A673 (cell line): ENCODE measurements at regions not wholly inside any gene's neighbourhood (a gene's known extent, or its start where the extent isn't known, plus 50 kb on each side); places are given as distances from the start of the nearest gene placed in this dataset.

Experiments
- BruUV-seq: library from RNA; stranded (reverse); fragments of 400-500 nt; replicated peaks from 2 replicates; lab custom pipeline; 2021; lab: Mats Ljungman, UMichigan
- CTCF ChIA-PET: fragments of 300-600 bp; sonication (Branson Sonifier 250); formaldehyde crosslinking; loops from one replicate; lab custom pipeline; 2022; ENCODE audit warnings: antibody characterized with exemption; lab: Charles Lee
- POLR2A ChIA-PET: fragments of 300-600 bp; sonication (Branson Sonifier 250); formaldehyde crosslinking; loops from one replicate; lab custom pipeline; 2022; ENCODE audit warnings: antibody characterized with exemption; ENCODE audit not compliant: low non-redundant PET; lab: Charles Lee
- DNase-seq: peaks from one replicate; pipeline ENCODE4 v3.0.0-alpha.2; 2015; ENCODE audit warnings: low spot score
- H3K27ac ChIP-seq: fragments of 200-600 bp; sonication (generic); 2 replicates; pipeline ENCODE4 v1.5.1; 2016; ENCODE audit warnings: mixed run types, low read depth, mild to moderate bottlenecking, mixed read lengths, antibody characterized with exemption, low read length; ENCODE audit not compliant: poor library complexity, severe bottlenecking
- H3K27me3 ChIP-seq: fragments of 200-600 bp; sonication (generic); replicated peaks from 2 replicates; pipeline ENCODE4 v1.6.1; 2017; ENCODE audit warnings: mixed run types, low read depth, mild to moderate bottlenecking, mixed read lengths, antibody characterized with exemption, low read length; ENCODE audit not compliant: insufficient read depth, poor library complexity
- H3K36me3 ChIP-seq: fragments of 200-600 bp; sonication (generic); 2 replicates; pipeline ENCODE4 v1.6.1; 2016; ENCODE audit warnings: mixed run types, mild to moderate bottlenecking, mixed read lengths, antibody characterized with exemption, low read length; ENCODE audit not compliant: insufficient read depth, poor library complexity, severe bottlenecking
- H3K4me1 ChIP-seq: fragments of 200-600 bp; sonication (generic); 2 replicates; pipeline ENCODE4 v1.6.1; 2017; ENCODE audit warnings: mixed run types, mild to moderate bottlenecking, mixed read lengths, antibody characterized with exemption, low read length; ENCODE audit not compliant: insufficient read depth, poor library complexity, severe bottlenecking
- H3K4me3 ChIP-seq: fragments of 200-600 bp; sonication (generic); 2 replicates; pipeline ENCODE4 v1.5.1; 2016; ENCODE audit warnings: low read depth, mixed run types, mild to moderate bottlenecking, mixed read lengths, low read length; ENCODE audit not compliant: poor library complexity, severe bottlenecking
- H3K9me3 ChIP-seq: fragments of 200-600 bp; sonication (generic); 2 replicates; pipeline ENCODE4 v1.6.1; 2016; ENCODE audit warnings: mixed run types, low read depth, mild to moderate bottlenecking, mixed read lengths, antibody characterized with exemption, low read length; ENCODE audit not compliant: poor library complexity, severe bottlenecking
- EZH2 ChIP-seq: fragments of 200-600 bp; sonication (generic); IDR thresholded peaks from 2 replicates; pipeline ENCODE4 v1.6.1; 2017; ENCODE audit warnings: borderline replicate concordance, low read depth, mild to moderate bottlenecking, mixed read lengths, antibody characterized with exemption, low read length; ENCODE audit not compliant: poor library complexity, severe bottlenecking
- intact Hi-C: fragments of 100-400 bp; cut with micrococcal nuclease; formaldehyde crosslinking; loops from one replicate; pipeline ENCODE4 v1.10.0; 2022; ENCODE audit not compliant: unreplicated experiment
- TF ChIP-seq, protein P1 (sequence below): fragments of 300-800, 200-600 bp; sonication (generic); conservative IDR thresholded peaks from 2 replicates; pipeline ENCODE4 v1.5.1; 2017; ENCODE audit warnings: low read depth, mild to moderate bottlenecking, antibody characterized with exemption, low read length, moderate library complexity, mixed read lengths

- H3K27ac ChIP-seq = no peak overlapping the region
- no peaks in the 10 kb centered on the region for H3K36me3 ChIP-seq
- H3K4me3 ChIP-seq = no peak overlapping the region
- no peaks in the 10 kb centered on the region for H3K27me3 ChIP-seq
- POLR2A ChIA-PET = no interaction called here
- CTCF ChIA-PET = no interaction called here
- H3K4me1 ChIP-seq = no peaks in the 10 kb centered on the region
- TF ChIP-seq, protein P1, sequence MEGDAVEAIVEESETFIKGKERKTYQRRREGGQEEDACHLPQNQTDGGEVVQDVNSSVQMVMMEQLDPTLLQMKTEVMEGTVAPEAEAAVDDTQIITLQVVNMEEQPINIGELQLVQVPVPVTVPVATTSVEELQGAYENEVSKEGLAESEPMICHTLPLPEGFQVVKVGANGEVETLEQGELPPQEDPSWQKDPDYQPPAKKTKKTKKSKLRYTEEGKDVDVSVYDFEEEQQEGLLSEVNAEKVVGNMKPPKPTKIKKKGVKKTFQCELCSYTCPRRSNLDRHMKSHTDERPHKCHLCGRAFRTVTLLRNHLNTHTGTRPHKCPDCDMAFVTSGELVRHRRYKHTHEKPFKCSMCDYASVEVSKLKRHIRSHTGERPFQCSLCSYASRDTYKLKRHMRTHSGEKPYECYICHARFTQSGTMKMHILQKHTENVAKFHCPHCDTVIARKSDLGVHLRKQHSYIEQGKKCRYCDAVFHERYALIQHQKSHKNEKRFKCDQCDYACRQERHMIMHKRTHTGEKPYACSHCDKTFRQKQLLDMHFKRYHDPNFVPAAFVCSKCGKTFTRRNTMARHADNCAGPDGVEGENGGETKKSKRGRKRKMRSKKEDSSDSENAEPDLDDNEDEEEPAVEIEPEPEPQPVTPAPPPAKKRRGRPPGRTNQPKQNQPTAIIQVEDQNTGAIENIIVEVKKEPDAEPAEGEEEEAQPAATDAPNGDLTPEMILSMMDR = no peak
- TF ChIP-seq EZH2 = no peak
- no peak for DNase-seq
- intact Hi-C loops = no loop called here
- H3K9me3 ChIP-seq = peaks cover 2% of the 10 kb centered on the region
- no TSS peak for BruUV-seq
Observed at GRCh38 chr21:23541571-23541970, 2065.7 kb downstream of the MRPL39 start.

DNA sequence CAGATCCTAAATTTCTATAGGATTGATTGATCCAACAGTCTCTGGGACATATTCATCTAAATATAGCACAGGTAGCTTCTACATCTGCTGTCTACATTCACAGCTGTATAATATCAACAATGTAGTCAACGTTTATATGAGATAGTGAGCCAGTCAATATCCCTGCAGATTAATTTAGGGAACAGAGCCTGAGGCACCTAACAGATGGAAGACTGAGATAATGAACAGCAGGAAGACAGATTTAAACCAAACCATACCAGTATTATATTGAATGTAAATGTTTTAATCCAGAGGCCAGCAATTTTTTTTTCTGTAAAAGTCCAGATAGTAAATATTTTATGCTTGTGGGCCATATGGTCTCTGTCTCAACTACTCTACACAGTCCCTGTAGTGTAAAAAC is 2072.4 kb downstream of the MRPL39 start:
- POLR2A ChIA-PET = no interaction called here

GRCh38 chr21:23531444-23531843 is 2075.8 kb downstream of the MRPL39 start:
- Histone ChIP-seq H3K4me3 (no peak overlapping the region), H3K4me1 (no peaks in the 10 kb centered on the region), H3K36me3 (no peaks in the 10 kb centered on the region), H3K9me3 (peaks cover 5% of the 10 kb centered on the region), H3K27me3 (no peaks in the 10 kb centered on the region), H3K27ac (no peak overlapping the region)
- intact Hi-C loops = no loop called here
- no peak for DNase-seq
- ChIA-PET CTCF (no interaction called here), POLR2A (no interaction called here)
- TF ChIP-seq EZH2 = no peak
- TF ChIP-seq, protein P1 = no peak
- BruUV-seq = no TSS peak

More for the DNA sequence above, 2072.4 kb downstream of the MRPL39 start:
- intact Hi-C loops = no loop called here
- Histone ChIP-seq H3K27ac (no peak overlapping the region), H3K27me3 (no peaks in the 10 kb centered on the region), H3K4me3 (no peak overlapping the region), H3K9me3 (no peaks in the 10 kb centered on the region), H3K36me3 (no peaks in the 10 kb centered on the region), H3K4me1 (no peaks in the 10 kb centered on the region)
- TF ChIP-seq, protein P1 = no peak
- TF ChIP-seq EZH2 = no peak
- CTCF ChIA-PET = no interaction called here
- DNase-seq = no peak
- BruUV-seq = no TSS peak
